GM19193 (cell line): ENCODE measurements at regions not wholly inside any gene's neighbourhood (a gene's known extent, or its start where the extent isn't known, plus 50 kb on each side); places are given as distances from the start of the nearest gene placed in this dataset.

ENCODE experiments used
- POLR2A ChIP-seq: IDR thresholded peaks from 4 replicates; pipeline ENCODE4 v1.6.1; 2011; ENCODE audit not compliant: insufficient read depth, insufficient read length; ENCODE audit errors: extremely low read depth

DNA sequence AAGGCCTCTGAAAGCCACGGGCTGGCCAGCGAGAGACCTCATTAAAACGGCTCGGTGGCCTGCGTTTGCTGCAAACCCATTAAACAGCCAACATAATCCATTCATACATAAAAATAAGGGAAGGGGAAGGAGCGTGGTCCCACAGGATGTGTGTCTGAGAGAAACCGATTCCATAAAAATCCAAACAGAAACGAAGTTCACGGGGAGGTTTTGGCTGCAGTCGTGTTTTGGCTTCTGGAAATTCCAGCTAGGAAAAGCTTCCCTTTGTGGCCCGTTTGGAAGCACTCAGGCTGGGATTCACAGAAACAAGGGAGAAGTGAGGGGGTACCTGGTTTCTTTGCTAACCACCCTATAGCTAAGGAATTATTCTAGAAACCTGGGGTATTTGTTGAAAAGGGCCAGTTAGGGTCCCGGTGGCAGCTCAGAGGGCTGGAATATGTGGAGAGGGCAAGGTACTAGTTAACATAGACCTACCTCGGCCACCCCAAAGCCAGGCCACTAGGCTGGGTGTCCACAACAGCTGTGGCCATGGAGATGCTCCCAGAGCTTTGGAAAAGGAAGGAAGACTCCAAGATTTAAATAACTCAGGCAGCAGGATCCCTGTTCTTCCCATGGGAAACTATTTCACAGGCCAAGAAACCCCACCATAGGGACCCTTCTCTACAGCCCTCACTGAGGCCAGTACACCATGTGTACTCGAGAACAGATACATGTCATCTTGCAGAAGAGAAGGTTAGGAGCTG is 166.8 kb downstream of the BCOR start:
- TF ChIP-seq POLR2A = no peak

GRCh38 chrX:39931529-39932282 is 166.1 kb downstream of the BCOR start:
- no peak for TF ChIP-seq POLR2A

DNA sequence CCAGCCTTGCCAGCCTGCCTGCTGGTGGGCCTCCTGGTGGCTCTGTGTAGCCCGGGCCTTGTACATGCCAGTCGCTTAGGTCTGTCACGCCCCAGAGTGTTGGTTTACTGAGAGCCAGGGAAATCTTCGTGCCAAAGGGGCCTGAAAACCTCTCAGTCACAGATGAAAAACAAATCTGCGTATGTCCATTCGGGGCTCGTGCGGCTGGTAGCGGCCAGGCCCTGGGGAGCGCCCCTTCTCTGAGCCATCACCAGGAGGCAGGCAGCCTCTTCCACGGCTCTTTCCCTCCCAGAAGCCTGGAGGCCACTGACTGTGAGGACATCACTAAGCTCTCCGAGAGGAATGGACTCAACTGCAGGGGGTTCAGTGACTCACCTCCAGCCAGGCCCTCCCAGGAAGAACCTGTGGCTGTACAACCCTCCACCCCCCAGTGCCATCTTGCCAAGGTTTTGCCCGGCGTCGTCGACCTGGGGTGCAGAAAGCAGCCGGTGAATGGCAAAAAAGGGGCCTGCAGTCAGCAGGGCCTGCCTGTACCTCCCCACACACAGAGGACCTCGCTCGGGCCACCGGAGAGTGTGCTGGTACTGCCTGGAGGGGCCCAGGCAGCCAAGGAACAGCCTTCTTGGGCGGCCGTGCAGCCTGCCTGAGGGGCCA is 162.2 kb downstream of the BCOR start:
- TF ChIP-seq POLR2A = no peak

GRCh38 chrX:39936886-39937770 is 160.6 kb downstream of the BCOR start:
- no peak for TF ChIP-seq POLR2A

DNA sequence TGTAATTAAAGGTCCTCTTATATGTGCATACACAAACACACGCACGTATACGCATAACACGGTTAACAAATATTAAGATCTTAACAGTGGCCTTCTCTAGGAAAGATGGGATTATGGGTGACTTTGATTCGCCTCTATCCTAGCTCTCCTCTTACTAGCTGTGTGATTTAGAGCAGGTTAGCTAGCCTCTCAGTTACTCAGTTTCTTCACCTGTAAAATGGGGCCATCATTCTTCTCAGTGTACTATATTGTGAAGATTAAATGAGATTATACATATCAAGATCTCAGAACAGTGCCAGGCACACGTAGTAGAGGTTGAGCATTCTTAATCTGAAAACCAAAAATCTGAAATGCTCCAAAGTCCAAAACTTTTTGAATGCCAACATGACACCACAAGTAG is 159.3 kb downstream of the BCOR start:
- no peak for TF ChIP-seq POLR2A

DNA sequence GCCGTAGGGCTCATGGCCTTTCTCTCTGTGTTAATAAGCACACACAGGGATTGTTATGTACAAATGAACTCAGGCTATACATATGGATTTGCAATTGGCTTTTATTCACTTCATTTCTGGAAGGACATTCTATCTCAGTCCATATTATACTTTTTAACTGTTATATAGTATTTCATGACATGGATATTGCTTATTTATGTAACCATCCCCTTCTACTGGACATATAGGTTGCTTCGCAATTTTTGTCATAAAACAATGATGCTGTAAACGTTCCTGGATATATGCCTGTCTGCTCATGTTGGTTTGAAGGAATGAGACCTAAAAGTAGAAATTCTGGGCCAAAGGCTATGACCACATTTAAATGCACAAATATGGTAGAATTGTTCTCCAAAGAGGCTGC is 158.1 kb downstream of the BCOR start:
- no peak for TF ChIP-seq POLR2A

DNA sequence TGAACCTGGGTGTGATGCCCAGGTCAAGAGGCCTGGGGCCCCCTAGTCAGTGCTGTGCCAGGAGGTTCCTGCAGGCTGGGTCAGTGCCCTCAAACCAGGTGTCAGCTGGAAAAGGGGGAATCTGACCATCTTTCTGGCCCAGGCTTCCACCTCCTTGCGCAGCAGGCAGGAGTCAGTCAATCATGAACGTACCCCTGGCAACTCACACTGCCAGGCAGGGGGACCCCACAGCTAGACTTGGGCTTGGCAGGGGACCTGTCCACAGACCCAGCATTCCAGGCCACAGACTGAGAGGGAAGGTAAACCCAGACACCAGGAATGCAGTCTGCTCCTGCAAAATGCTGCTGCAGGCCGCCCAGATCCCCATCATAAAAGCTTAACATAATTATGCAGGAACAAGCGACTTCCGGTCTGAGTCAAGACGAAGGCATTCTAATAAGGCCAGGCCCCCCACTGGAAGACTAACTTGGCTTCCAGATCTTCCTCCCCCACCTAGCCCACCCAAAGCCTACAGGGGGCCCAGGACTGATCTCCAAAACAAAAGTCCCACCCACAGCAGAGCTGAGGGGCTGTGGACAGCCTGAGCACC is 156.3 kb downstream of the BCOR start:
- no peak for TF ChIP-seq POLR2A

DNA sequence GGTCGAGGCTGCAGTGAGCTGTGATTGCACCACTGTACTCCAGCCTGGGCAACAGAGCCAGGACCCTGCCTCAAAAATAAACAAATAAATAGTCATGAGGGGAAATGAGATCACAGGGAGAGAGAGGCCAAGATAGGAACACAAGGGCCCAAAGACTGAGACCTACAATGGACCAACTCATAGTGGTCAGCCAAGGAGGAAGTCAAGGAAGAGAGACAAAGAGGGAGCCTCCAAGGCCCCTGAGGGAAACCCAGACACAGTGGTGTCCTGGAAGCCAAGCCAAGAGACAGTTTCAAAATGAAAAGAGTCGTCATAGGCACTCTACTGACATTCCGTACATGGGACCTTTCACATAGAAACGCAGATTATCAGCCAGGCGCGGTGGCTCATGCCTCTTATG is 153.3 kb downstream of the BCOR start:
- TF ChIP-seq POLR2A = no peak

- TF ChIP-seq POLR2A = no peak
Measured at GRCh38 chrX:39945709-39946108, 152.0 kb downstream of the BCOR start.

GRCh38 chrX:39946822-39947221 is 150.9 kb downstream of the BCOR start:
- TF ChIP-seq POLR2A = no peak

GRCh38 chrX:39948582-39948981 is 149.2 kb downstream of the BCOR start:
- TF ChIP-seq POLR2A = no peak

DNA sequence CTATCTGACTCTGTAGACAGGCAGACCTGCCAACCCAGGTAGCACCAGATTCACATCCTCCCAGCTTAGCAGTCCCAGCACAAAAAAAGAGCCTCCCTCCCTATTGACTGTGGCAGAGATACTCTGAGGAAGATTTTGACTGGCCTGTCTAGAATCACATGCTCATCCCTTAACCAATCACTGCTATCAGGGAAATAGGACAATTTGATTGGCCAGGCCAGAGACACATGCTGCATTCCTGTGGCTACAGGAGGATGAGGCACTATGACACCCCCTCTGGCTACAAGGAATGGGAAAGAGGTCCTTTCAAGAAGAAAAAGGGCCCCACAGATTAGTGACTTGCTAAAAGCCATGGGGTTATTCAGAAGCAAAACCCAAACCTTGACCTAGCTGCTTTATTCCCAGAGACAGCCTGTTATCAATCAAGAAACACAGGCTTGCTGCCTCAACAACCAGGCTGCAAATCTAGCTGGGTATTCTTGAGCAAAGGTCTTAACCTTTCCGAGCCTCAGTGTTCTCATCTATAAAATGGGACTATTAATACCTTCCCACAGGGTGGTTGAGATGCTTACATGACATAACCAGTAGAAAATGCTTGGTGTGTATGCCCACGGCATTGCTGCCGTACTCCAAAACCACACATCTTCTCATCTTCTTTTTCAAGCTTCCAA is 147.6 kb downstream of the BCOR start:
- no peak for TF ChIP-seq POLR2A

- no peak for TF ChIP-seq POLR2A
Measured at GRCh38 chrX:39952989-39953388, 144.8 kb downstream of the BCOR start.

- TF ChIP-seq POLR2A = no peak
Measured at GRCh38 chrX:39953879-39954278, 143.9 kb downstream of the BCOR start.
